GM21515 (cell line): ENCODE measurements at regions not wholly inside any gene's neighbourhood (a gene's known extent, or its start where the extent isn't known, plus 50 kb on each side); places are given as distances from the start of the nearest gene placed in this dataset.
"Not testable (repeated sequence)": the region's sequence is repeated elsewhere in the genome, so short reads cannot be mapped to it uniquely, and the experiment has no call there.

Source experiments
- ATAC-seq: cut with Tn5 transposase; IDR thresholded peaks from one replicate; pipeline ENCODE4 v1.9.1; 2021; ENCODE audit not compliant: unreplicated experiment

DNA sequence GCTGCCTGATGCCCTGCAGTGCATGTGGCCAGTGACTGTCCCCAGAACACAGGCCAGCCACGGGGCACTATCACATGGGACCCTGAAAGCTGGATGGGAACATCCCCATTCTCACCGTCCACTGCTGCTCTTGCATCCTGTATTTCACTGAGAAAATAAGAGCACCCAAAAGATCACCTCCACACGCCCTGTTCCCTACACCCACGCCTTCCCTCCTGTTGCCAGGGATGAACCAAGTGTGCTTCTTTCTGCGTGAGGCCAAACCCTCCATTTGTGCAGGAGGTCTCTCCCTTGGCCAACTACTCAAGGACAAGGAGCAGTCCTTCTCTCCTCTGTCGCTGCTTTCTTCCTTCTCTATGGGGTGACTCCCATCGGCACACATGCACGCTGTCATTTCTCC lies 118.3 kb downstream of the LRRC37A3 start:
- not testable (repeated sequence) for ATAC-seq

DNA sequence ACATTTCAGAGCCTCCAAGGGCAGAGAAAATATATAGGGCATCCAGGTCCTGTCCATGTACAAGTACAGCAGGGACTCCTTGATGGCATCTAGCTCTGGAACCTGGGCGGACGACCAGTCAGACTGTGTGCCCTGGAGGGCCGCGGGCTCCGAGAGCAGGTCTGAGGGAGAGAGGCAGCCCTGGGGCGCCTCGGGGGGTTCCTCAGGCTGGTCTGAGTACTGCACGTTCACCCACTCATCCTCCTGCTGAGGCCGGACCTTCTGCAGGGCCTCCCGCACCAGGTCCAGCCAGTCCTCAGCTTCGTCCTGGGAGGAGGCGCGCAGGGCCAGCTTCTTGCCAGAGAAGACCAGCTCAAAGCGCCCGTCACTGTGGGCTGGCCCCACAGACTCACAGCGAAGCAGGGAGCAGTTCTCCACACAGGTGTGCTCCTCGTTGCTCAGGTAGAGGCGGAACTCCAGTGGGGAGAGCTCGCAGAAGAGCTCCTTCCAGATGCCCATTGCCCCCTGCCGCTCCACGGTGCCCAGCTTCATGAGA lies 118.8 kb downstream of the LRRC37A3 start:
- ATAC-seq, result not testable (repeated sequence)

DNA sequence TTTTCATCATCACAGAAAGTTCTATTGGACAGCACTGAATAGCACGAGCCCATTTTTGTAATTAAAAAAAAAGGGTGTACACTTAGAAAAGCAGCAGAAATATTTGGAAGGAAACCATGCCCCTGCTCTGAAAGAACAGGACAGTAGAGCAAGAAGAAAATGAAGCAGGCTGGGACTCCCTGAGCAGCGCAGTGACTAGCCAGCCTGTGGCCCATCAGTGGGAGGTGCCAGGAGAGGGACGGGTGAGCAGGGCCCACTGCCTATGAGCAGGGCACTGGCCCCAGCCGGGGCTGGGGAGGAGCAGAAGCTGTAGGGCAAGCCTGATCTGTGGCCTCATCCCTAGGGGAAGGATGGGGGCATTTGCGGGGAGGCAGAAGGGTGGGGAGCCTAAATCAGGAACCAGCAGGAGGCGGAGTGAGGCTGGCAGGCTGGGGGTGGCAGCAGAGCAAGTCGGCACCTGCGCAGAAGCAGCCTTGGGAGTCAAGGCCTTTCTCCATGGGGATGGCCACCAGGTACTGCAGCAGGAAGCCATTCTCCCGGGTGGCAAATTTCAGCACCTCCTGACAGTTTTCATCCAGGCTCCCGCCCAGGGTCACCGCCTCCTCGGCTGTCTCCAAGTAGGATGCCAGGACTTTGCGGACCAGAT lies 119.6 kb downstream of the LRRC37A3 start:
- not testable (repeated sequence) for ATAC-seq

DNA sequence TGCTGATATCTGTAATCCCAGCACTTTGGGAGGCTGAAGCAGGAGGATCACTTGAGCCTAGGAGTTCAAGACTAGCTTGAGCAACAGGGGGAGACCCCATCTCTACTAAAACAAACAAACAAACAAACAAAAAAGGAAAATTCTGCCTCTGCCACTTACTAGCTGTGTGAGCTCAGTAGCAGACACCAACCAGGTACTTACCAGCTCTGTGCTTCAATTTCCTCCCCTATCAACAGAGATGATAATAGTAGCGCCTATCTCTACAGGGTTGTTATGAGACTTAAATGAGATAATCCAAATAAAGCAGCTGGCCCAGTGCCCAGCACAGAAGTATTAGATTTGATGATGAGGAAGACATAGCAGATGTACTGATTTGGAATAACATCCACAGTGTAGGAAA lies 120.3 kb downstream of the LRRC37A3 start:
- not testable (repeated sequence) for ATAC-seq

DNA sequence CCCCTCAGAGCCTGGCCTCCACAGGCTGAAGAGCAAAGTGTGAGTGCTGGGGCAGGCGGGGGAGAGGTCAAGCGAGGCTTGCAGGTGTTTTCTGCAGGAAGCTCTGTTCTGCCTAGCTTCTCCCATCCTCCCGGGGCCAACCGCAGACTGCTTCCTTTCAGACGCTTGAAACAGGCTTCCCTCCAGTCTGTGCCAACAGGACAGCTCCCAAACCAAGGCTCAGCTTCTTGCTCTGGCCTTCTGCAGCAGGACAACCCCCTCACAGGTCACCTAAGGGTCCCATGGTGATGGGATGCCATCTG lies 120.8 kb downstream of the LRRC37A3 start:
- not testable (repeated sequence) for ATAC-seq

DNA sequence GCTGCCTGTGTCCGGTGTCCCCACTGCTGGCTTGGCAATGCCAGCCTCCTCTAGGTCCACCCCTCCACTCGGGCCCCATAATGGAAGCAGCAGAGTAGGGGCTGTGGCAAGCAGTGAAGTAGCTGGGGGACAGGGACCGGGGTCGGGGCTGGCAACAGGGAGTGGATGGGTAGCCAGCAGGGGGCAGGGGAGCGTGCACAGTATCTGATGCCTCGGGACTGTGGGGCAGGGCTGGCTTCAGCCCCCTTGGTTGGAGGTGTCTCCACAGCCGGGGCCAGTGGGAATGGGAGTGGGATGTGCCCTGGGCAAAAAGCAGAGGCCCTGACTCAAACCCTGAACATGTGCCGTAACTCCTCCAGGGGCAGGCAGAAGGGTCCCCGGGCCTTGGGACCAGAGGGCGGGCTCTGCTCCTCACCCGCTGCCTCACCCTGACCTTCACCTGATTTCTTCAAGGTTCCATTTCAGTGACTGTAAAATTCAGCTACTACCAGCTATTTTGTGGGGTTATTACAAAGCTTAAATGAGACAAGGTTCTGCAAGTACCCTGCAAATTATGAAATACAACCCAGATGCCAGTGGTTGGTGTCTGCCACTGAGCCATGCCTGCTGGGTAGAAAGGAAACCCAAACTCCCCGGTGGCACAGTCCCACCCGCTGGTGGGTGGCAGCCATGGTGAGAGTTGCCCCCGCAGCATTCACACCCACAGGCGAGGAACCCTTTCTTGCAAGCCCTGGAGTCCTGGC lies 121.4 kb downstream of the LRRC37A3 start:
- ATAC-seq, result not testable (repeated sequence)

GRCh38 chr17:64795342-64795741 lies 123.9 kb downstream of the LRRC37A3 start:
- ATAC-seq, result not testable (repeated sequence)

- not testable (repeated sequence) for ATAC-seq
Observed at GRCh38 chr17:64794548-64795274, 124.6 kb downstream of the LRRC37A3 start.

DNA sequence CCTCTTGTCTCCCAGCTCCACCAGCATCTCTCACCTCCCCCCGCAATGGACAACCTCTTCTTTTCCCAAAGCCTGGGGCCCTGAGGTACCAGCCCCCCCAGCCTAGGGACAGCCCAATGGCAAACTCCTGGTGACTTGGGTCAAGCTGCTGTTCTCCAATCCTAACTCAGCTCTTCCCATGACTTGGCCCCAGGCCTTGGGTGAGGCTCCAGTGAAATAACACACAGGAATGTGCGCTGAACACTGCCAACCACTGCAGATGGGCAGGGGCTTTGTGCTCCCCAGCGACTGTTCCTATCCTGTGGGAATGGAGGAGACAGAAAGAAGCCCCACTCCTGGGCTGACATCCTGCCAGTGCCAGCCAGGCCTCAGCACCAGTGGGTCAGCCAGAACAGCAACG lies 125.2 kb downstream of the LRRC37A3 start:
- ATAC-seq, result not testable (repeated sequence)

DNA sequence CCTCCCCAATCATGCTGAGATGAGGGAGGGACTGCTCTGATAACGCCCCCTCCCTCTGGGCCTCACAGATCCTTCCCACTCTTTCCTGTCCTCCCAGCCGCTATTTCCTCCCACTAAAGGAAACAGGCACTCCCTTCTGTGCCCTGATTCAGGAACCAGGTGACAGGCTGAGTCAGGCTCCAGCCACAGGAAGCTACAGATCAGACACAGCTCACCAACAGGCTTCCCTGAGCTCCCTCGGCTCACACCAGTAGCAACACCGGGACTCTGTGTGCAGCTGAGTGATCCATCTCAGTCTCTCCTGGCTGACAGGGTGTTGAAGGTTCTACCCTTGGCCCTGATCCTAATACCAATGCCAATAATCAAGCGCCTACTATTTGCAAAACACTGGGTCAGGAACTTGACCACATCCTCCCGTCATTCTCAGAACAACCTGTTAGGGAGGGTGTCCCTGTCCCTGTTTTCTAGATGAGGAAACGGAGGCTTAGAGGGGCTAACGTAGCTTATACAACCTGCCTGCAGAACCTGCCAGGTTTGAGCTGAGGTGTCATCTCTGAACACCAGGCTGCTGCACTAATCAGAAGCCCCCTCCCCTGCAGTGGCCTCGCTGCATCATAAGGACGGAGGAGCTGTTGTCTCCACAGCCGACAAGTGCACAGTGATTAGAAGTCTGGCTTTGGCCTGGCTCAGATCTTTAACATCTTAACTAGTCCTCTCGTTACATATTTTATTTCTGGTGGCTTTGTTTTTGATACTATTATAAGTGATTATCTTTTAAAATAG lies 126.3 kb downstream of the LRRC37A3 start:
- ATAC-seq, result not testable (repeated sequence)

DNA sequence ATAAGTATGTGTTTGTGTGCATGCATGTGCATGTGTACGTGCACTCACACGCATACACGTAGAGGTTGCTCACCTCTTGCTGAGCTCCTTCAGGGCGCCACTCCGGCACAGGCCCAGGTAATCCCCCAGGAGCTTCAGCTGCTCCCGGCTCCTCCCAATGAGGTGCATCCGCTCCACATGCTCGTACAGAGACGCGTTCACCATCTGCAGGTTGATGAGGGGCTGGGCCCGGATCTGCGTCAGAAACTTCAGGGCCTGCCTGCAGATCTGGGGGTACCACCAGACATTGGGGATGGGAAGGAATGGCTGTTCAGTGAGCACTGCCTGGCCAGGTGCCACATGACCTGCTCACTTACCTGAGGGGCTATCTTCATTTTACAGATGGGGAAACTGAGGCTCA lies 127.0 kb downstream of the LRRC37A3 start:
- ATAC-seq, result not testable (repeated sequence)

- ATAC-seq, result not testable (repeated sequence)
Observed at GRCh38 chr17:64791691-64792090, 127.6 kb downstream of the LRRC37A3 start.

DNA sequence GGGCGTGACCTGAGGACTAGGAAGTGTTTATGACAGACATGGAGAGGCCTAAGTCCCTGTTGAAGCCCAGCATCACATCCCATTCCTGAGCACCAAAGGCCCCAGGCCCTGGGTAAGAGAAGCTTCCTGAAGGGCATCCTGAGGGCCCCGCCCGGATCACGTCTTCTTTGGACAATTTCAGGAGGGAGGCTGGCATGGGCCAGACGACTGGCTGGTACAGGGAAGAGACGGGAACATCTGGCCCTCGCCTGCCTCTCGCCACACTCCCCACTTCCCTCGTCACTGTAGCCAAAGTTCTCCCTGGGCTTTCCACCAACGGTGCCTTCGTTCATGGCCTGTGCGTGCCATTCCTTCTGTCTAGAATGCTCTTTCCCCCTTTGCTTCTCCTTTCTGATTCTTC lies 128.1 kb downstream of the LRRC37A3 start:
- ATAC-seq, result not testable (repeated sequence)

DNA sequence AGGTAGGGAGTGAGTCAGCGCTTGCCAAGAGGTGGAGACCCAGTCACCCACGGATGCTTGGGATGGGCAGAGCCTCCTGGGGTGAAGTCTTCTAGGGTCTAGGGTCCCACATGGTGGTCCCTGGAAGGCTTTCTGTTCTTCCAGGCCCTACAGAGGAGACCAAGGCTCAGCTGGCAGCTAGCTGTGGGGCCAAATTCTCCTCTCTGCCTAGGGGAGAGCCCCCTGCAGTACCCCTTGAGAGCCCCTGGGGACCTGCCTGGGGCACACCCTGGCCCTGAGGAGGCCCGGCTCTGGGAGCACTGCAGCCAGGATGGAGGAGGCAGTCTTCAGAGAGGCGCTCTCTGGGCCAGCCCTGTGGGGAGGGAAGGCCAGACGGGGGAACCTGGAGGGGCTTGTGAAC lies 128.6 kb upstream of the SMURF2 start:
- not testable (repeated sequence) for ATAC-seq

- ATAC-seq, result not testable (repeated sequence)
Observed at GRCh38 chr17:64790193-64790592, 128.1 kb upstream of the SMURF2 start.

- not testable (repeated sequence) for ATAC-seq
Observed at GRCh38 chr17:64789061-64789445, 126.9 kb upstream of the SMURF2 start.

DNA sequence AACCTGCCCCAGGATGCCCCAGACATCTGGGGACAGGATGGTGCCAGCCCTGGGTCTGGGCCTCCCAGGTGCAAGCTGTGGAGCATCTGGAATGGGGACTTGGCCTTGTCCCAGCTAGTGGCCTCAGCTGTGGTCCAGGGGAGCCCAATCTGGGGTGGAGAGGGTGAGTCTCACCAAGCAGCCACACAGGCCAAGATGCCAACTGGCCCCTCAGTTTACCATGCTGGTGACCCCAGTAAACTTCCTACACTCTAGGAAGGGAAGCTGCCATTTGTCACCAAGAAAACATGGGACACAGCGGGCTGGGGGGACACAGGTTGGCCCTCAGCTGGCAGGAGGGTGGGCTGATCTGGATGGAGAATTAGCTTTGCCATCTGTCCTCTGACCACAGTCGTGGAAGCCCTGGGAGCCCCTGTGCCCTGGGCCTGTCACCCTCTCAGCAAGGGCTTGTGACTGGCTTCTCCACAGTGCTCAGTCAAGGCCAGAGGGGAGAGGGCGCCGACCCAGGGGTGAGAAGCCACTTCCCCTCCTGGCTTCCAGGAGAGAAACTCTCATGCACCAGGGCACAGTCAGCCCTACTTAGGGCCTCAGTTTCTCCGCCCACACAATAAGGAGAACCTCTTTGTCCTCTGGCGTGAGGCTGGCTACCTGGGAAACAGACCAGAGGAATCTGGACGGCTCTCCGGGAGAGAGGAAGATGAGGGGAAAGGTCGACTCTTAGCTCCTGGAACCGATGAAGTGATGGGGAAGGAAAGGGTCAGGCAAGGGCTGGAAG lies 126.4 kb upstream of the SMURF2 start:
- no peak for ATAC-seq

GRCh38 chr17:64787921-64788271 lies 125.8 kb upstream of the SMURF2 start:
- ATAC-seq, result no peak

DNA sequence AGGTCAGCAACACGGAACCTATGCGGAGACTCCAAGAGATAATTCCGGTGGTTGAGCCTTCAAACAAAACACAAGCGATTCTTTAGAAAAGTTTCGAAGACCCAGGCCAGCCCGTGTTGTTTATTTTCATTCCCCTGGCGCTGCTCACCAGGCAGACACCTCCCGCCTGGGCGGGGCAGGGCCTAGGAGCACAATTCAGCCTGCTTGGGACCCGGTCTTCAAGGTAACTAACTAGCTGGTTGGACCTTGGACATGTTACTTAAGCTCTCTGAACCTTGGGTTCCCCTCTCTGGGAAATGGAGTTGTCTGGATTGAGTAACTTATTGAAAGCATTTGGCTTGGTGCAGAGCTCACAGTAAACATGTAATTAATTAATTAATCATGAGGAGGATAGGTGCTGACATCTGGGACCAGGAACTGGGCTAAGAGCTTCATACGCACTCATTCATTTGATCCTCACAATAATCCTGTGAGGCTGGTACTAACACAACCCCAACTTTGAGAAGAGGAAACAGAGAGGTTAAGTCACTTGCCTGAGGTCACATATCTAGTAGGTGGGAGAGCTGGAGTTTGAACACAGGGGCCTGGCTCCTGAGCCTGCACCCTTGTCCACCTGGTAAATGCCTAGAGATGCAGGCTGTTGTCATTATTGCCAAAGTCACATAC lies 125.3 kb upstream of the SMURF2 start:
- no peak for ATAC-seq

- ATAC-seq, result no peak
Observed at GRCh38 chr17:64786337-64786736, 124.2 kb upstream of the SMURF2 start.
